Ovary (tissue), 7 donors: ENCODE measurements at regions not wholly inside any gene's neighbourhood (a gene's known extent, or its start where the extent isn't known, plus 50 kb on each side); places are given as distances from the start of the nearest gene placed in this dataset.

Experiments used
- DNase-seq, 5 donors: peaks; one replicate each; pipeline ENCODE4 v3.0.0-alpha.2; 2019 to 2020
- H3K27ac ChIP-seq, 2 donors: fragments of 200-600 bp; one replicate each; pipeline versions ENCODE4 v1.5.1 to v1.8.0; 2019 to 2022
- H3K27me3 ChIP-seq: fragments of 200-600 bp; one replicate; pipeline ENCODE4 v1.8.0; 2022
- H3K36me3 ChIP-seq: fragments of 200-600 bp; sonication (generic); one replicate; pipeline ENCODE4 v1.5.1; 2019
- H3K4me1 ChIP-seq: one replicate; pipeline ENCODE4 v1.8.1; 2013; ENCODE audit warnings: mild to moderate bottlenecking, moderate library complexity; ENCODE audit not compliant: insufficient read depth
- H3K4me3 ChIP-seq: fragments of 200-600 bp; sonication (generic); one replicate; pipeline ENCODE4 v1.5.1; 2017
- H3K9me3 ChIP-seq, 2 donors: fragments of 200-600 bp in 1 of 2; sonication (generic) in 1 of 2; one replicate each; pipeline versions ENCODE4 v1.5.1 to v1.8.1; 2013 to 2019; ENCODE audit warnings: mild to moderate bottlenecking in 1 of 2, moderate library complexity in 1 of 2
- EP300 ChIP-seq: sonication (generic); formaldehyde crosslinking; IDR thresholded peaks from one replicate; pipeline ENCODE4 v1.6.1; 2017; ENCODE audit warnings: antibody characterized with exemption
- POLR2A ChIP-seq: fragments of 450-650 bp; IDR thresholded peaks from one replicate; pipeline ENCODE4 v1.6.1; 2017; ENCODE audit warnings: antibody characterized with exemption, mild to moderate bottlenecking, moderate library complexity
- WGBS, 3 donors: extraction: QIAGEN DNeasy Blood & Tissue Kit in 1 of 3; methylation state at CpG; one replicate each; pipeline versions ENCODE4 v1.1.5 to v1.1.7; 2013 to 2017; 5-methylcytosine and 5-hydroxymethylcytosine counted together
- intact Hi-C, 4 donors: fragments of 100-400 bp; cut with DNase I; formaldehyde crosslinking; loops; one replicate each; pipeline versions ENCODE4 v1.11.0 to v1.15.1; 2022 to 2023
- TF ChIP-seq, protein P1 (sequence below), 3 donors: fragments of 450-650 bp in 2 of 3; fragments of 200-600 bp in 1 of 3; IDR thresholded peaks; one replicate each; pipeline versions ENCODE4 v1.5.1 to v1.8.0; 2016 to 2022; ENCODE audit warnings: antibody characterized with exemption in 3 of 3, mild to moderate bottlenecking in 1 of 3
- donor health status: DM: no; HTN: no; CAD: no; lungs with moderate emphysema.
- donor health status: DM: no; HTN: no; CAD: no.
- donor health status: Bipolar disorder and iron deficiency.
- donor health status: DM: no; HTN: no; CAD: no.
- donor health status: DM: yes; HTN: yes; CAD: no.

DNA sequence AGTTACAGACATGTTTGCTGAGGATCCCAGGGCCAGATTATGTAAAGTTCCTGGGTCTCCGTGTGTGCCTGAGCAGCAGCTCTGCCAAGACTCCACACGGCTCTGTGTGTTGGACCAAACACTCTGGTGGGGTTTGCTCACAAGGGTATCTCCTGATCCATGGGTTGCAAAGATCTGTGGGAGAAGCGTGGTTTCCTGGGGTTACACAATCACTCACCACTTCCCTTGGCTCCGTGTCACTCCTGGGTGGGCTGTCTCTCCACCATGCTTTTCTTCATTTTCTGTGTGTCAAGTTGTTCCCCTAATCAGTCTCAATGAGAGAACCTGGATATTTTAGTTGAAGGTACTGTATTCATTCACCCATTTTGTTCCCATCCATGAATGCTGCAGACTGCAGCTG is 1088.8 kb downstream of the FSCB start:
- intact Hi-C loops, result no loop called here
- no peak for DNase-seq
- Histone ChIP-seq H3K9me3 (no peaks in the 10 kb centered on the region), H3K4me3 (no peak overlapping the region), H3K27ac (no peak overlapping the region), H3K36me3 (no peaks in the 10 kb centered on the region), H3K4me1 (no peaks in the 10 kb centered on the region), H3K27me3 (no peaks in the 10 kb centered on the region)
- TF ChIP-seq POLR2A, result no peak
- TF ChIP-seq, protein P1, sequence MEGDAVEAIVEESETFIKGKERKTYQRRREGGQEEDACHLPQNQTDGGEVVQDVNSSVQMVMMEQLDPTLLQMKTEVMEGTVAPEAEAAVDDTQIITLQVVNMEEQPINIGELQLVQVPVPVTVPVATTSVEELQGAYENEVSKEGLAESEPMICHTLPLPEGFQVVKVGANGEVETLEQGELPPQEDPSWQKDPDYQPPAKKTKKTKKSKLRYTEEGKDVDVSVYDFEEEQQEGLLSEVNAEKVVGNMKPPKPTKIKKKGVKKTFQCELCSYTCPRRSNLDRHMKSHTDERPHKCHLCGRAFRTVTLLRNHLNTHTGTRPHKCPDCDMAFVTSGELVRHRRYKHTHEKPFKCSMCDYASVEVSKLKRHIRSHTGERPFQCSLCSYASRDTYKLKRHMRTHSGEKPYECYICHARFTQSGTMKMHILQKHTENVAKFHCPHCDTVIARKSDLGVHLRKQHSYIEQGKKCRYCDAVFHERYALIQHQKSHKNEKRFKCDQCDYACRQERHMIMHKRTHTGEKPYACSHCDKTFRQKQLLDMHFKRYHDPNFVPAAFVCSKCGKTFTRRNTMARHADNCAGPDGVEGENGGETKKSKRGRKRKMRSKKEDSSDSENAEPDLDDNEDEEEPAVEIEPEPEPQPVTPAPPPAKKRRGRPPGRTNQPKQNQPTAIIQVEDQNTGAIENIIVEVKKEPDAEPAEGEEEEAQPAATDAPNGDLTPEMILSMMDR (IDR thresholded peaks at IDR 0.05), result no peak
- TF ChIP-seq EP300, result no peak
- WGBS, 3 donors, result 81 to 89% (median 89%) methylated on average over 4 of the region's 4 CpGs

DNA sequence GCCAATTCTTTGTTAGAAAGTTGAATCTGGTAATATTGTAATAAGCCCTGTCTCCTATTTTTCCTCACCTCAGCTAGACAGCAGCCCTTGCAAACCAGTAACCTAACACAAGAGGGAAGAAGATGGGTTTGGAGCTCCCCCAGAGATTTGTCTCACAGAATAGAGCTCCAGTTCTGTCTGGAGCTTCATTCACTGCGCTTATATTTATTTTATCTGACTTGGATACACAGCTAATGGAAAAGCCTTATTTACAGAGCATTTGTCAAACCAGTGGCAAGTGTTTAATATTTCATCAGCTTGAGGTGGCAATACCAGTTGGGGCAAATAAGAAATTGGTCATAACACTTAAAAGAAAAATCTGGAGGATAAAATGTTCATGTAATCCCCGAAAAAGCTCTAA is 1094.0 kb downstream of the FSCB start:
- WGBS, 3 donors, result 84 to 92% (median 89%) methylated on average over 2 of the region's 2 CpGs
- TF ChIP-seq POLR2A, result no peak
- no peak for TF ChIP-seq EP300
- TF ChIP-seq, protein P1 (IDR thresholded peaks at IDR 0.05), result no peak
- no peaks in the 10 kb centered on the region for H3K36me3 ChIP-seq
- no peak overlapping the region for H3K27ac ChIP-seq
- no peaks in the 10 kb centered on the region for H3K9me3 ChIP-seq
- no peak overlapping the region for H3K4me3 ChIP-seq
- no peaks in the 10 kb centered on the region for H3K4me1 ChIP-seq
- no peaks in the 10 kb centered on the region for H3K27me3 ChIP-seq
- no peak for DNase-seq
- intact Hi-C loops, result no loop called here

DNA sequence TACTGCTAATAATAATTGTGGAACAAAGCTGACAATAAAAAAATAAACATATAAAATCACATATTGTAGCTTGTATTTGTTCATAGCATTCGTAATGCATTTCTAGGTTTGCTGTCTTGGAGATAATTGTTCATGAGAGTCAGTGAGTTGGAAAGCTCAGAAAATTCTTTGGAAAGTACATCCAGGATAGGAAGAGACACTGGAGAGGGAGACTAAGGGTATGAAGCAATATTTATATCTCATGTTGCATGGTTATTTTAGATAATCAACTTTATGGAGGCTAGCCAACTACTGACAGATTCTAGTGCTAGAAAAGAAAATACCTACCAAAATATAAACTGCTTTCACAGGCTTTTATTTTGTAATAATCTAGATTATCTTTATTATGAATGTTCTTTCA is 1095.2 kb downstream of the FSCB start:
- DNase-seq, result no peak
- Histone ChIP-seq H3K9me3 (no peaks in the 10 kb centered on the region), H3K27ac (no peak overlapping the region), H3K36me3 (no peaks in the 10 kb centered on the region), H3K4me3 (no peak overlapping the region), H3K27me3 (no peaks in the 10 kb centered on the region), H3K4me1 (no peaks in the 10 kb centered on the region)
- 18 to 23% (median 22%) methylated on average over 1 of the region's 1 CpG for WGBS, 3 donors
- no peak for TF ChIP-seq EP300
- no peak for TF ChIP-seq POLR2A
- TF ChIP-seq, protein P1 (IDR thresholded peaks at IDR 0.05), result no peak
- intact Hi-C loops, result no loop called here

DNA sequence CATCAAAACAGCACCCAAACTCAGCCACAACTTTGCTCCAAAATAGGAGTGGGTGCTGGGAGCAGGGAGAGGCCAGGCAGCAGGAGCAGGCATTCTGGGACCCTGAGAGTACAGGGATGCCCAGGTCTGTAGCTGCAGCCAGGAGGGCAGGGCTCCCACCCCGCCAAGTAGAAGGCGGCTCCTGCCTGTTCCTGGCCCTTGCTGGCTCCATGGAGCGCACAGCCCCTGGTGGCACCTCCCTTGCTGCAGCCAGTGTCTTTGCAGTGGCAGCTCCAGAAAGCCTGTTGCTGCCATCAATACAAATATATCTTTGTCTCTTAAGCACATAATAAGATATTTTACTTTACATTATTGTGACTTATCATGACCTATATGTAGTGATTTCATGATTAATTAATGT is 1096.5 kb downstream of the FSCB start:
- Histone ChIP-seq H3K27me3 (no peaks in the 10 kb centered on the region), H3K4me3 (no peak overlapping the region), H3K4me1 (no peaks in the 10 kb centered on the region), H3K9me3 (no peaks in the 10 kb centered on the region), H3K27ac (no peak overlapping the region), H3K36me3 (no peaks in the 10 kb centered on the region)
- DNase-seq, result no peak
- TF ChIP-seq POLR2A (no peak), EP300 (no peak)
- TF ChIP-seq, protein P1 (IDR thresholded peaks at IDR 0.05), result no peak
- whole genome bisulfite sequencing, 3 donors, result 67 to 89% (median 82%) methylated on average over 3 of the region's 3 CpGs
- intact Hi-C loops, result no loop called here

DNA sequence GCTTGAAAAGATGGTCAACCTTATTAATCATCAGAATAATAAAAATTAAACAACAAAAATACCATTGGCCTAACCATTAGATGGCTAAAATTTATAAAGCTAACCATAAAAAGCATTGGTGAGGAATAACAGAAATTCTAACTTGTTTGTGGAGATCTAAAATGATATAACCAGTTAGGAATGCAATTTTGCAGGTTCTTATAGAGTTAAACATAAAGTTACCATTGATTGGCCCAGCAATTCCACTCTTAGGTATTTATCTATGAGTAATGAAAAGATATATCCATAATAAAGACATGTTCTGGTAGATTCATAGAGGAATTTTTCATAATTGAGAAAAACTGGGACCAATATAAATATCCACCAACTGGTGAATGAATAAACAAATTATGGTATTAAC is 1098.6 kb downstream of the FSCB start:
- H3K27ac ChIP-seq, result no peak overlapping the region
- no peaks in the 10 kb centered on the region for H3K9me3 ChIP-seq
- no peak overlapping the region for H3K4me3 ChIP-seq
- intact Hi-C loops, result no loop called here
- TF ChIP-seq POLR2A, result no peak
- no peak for TF ChIP-seq EP300
- TF ChIP-seq, protein P1 (IDR thresholded peaks at IDR 0.05), result no peak
- H3K36me3 ChIP-seq, result no peaks in the 10 kb centered on the region
- no peaks in the 10 kb centered on the region for H3K27me3 ChIP-seq
- no peaks in the 10 kb centered on the region for H3K4me1 ChIP-seq
- no peak for DNase-seq
